HEK293 (cell line): ENCODE measurements at regions not wholly inside any gene's neighbourhood (a gene's known extent, or its start where the extent isn't known, plus 50 kb on each side); places are given as distances from the start of the nearest gene placed in this dataset.

Source experiments
- CTCF ChIA-PET: fragments of 350-600 bp; formaldehyde crosslinking; extraction: SDS; loops from one replicate; lab custom pipeline; 2021; ENCODE audit warnings: antibody characterized with exemption; lab: Yijun Ruan, JAX
- POLR2A ChIA-PET: fragments of 300-600 bp; formaldehyde crosslinking; extraction: SDS; loops from one replicate; lab custom pipeline; 2020; ENCODE audit warnings: antibody characterized with exemption, inconsistent platforms; lab: Yijun Ruan, JAX
- H3K27ac ChIP-seq: fragments of 200-500 bp; sonication (Bioruptor generic); 2 replicates; pipeline ENCODE4 v1.5.1; 2014; ENCODE audit warnings: low read depth, low read length, control low read depth, inconsistent platforms; ENCODE audit errors: extremely low read depth
- H3K36me3 ChIP-seq, 2 experiments: fragments of 200-500 bp in 1 of 2; sonication (Bioruptor generic) in 1 of 2; 1 replicate in 1 of 2; 2 replicates in 1 of 2; pipeline ENCODE4 v1.5.1; 2014 to 2017; ENCODE audit warnings: inconsistent platforms in 2 of 2, low read length in 2 of 2; ENCODE audit not compliant: control insufficient read depth in 2 of 2, insufficient read depth in 1 of 2
- H3K4me1 ChIP-seq: fragments of 200-500 bp; sonication (Bioruptor generic); 2 replicates; pipeline ENCODE4 v1.5.1; 2014; ENCODE audit warnings: mild to moderate bottlenecking, low read length, inconsistent platforms; ENCODE audit not compliant: control insufficient read depth, insufficient read depth
- H3K4me3 ChIP-seq: 2 replicates; pipeline ENCODE4 v1.5.1; 2011; ENCODE audit warnings: low read depth, mild to moderate bottlenecking, control low read depth, low read length, moderate library complexity
- H3K9me3 ChIP-seq: fragments of 200-500 bp; sonication (Bioruptor generic); 2 replicates; pipeline ENCODE4 v1.5.1; 2014; ENCODE audit warnings: low read depth, low read length, inconsistent platforms; ENCODE audit not compliant: control insufficient read depth, insufficient read depth
- INSM2 ChIP-seq: fragments of 450-650 bp; formaldehyde crosslinking; IDR thresholded peaks from 2 replicates; pipeline ENCODE4 v1.5.1; 2016; ENCODE audit warnings: missing biosample characterization, missing genetic modification characterization
- KLF1 ChIP-seq: fragments of 450-650 bp; formaldehyde crosslinking; IDR thresholded peaks from 2 replicates; pipeline ENCODE4 v1.5.1; 2016; ENCODE audit warnings: missing biosample characterization, missing genetic modification characterization
- RBAK ChIP-seq: fragments of 450-650 bp; formaldehyde crosslinking; IDR thresholded peaks from 2 replicates; pipeline ENCODE4 v1.5.1; 2016; ENCODE audit warnings: missing biosample characterization, missing genetic modification characterization
- REPIN1 ChIP-seq: fragments of 450-650 bp; formaldehyde crosslinking; IDR thresholded peaks from 2 replicates; pipeline ENCODE4 v1.5.1; 2017; ENCODE audit warnings: missing biosample characterization, missing genetic modification characterization, low read depth
- SCRT1 ChIP-seq: fragments of 450-650 bp; formaldehyde crosslinking; IDR thresholded peaks from 2 replicates; pipeline ENCODE4 v1.5.1; 2016; ENCODE audit warnings: missing biosample characterization, missing genetic modification characterization, borderline replicate concordance
- ZBTB26 ChIP-seq: fragments of 450-650 bp; formaldehyde crosslinking; optimal IDR thresholded peaks from 2 replicates; pipeline ENCODE3; 2016; ENCODE audit warnings: missing biosample characterization, mild to moderate bottlenecking, missing genetic modification characterization
- ZNF174 ChIP-seq: fragments of 450-650 bp; formaldehyde crosslinking; IDR thresholded peaks from 2 replicates; pipeline ENCODE4 v1.5.0; 2017; ENCODE audit warnings: missing biosample characterization, mild to moderate bottlenecking, missing genetic modification characterization
- ZNF175 ChIP-seq: fragments of 450-650 bp; formaldehyde crosslinking; IDR thresholded peaks from 2 replicates; pipeline ENCODE4 v1.5.1; 2016; ENCODE audit warnings: missing biosample characterization, missing genetic modification characterization
- ZNF223 ChIP-seq: fragments of 450-650 bp; formaldehyde crosslinking; IDR thresholded peaks from 2 replicates; pipeline ENCODE4 v1.5.1; 2016; ENCODE audit warnings: missing biosample characterization, missing genetic modification characterization
- ZNF350 ChIP-seq: fragments of 450-650 bp; formaldehyde crosslinking; IDR thresholded peaks from 2 replicates; pipeline ENCODE4 v1.5.0; 2017; ENCODE audit warnings: missing biosample characterization, mild to moderate bottlenecking, missing genetic modification characterization
- ZNF501 ChIP-seq: fragments of 450-650 bp; formaldehyde crosslinking; IDR thresholded peaks from 2 replicates; pipeline ENCODE4 v1.5.1; 2016; ENCODE audit warnings: missing biosample characterization, missing genetic modification characterization
- ZNF518A ChIP-seq: fragments of 450-650 bp; formaldehyde crosslinking; conservative IDR thresholded peaks from 2 replicates; pipeline ENCODE4 v1.5.1; 2016; ENCODE audit warnings: low read depth, missing biosample characterization, missing genetic modification characterization
- ZNF530 ChIP-seq: fragments of 450-650 bp; formaldehyde crosslinking; IDR thresholded peaks from 2 replicates; pipeline ENCODE4 v1.5.1; 2016; ENCODE audit warnings: low read depth, missing biosample characterization, missing genetic modification characterization
- ZNF548 ChIP-seq: fragments of 450-650 bp; formaldehyde crosslinking; IDR thresholded peaks from 2 replicates; pipeline ENCODE4 v1.5.1; 2016; ENCODE audit warnings: missing biosample characterization, missing genetic modification characterization
- ZNF585B ChIP-seq: fragments of 450-650 bp; formaldehyde crosslinking; IDR thresholded peaks from 2 replicates; pipeline ENCODE4 v1.5.1; 2016; ENCODE audit warnings: missing biosample characterization, missing genetic modification characterization
- ZNF629 ChIP-seq: fragments of 450-650 bp; formaldehyde crosslinking; IDR thresholded peaks from 2 replicates; pipeline ENCODE4 v1.5.1; 2017; ENCODE audit warnings: missing biosample characterization, missing genetic modification characterization
- ZNF704 ChIP-seq: fragments of 450-650 bp; formaldehyde crosslinking; IDR thresholded peaks from 2 replicates; pipeline ENCODE4 v1.5.1; 2016; ENCODE audit warnings: missing biosample characterization, missing genetic modification characterization
- ZNF837 ChIP-seq: fragments of 450-650 bp; formaldehyde crosslinking; IDR thresholded peaks from 2 replicates; pipeline ENCODE4 v1.5.1; 2016; ENCODE audit warnings: missing biosample characterization, missing genetic modification characterization
- ZSCAN4 ChIP-seq: fragments of 450-650 bp; formaldehyde crosslinking; IDR thresholded peaks from 2 replicates; pipeline ENCODE4 v1.5.1; 2017; ENCODE audit warnings: missing biosample characterization, missing genetic modification characterization

- Histone ChIP-seq H3K9me3 (no peaks in the 10 kb centered on the region), H3K36me3 (no peaks in the 10 kb centered on the region), H3K4me1 (no peaks in the 10 kb centered on the region), H3K27ac (no peak overlapping the region), H3K4me3 (no peak overlapping the region)
- ChIA-PET POLR2A (no interaction called here), CTCF (interaction anchor here (1.0 kb wide), 1 partner anchor 10 kb away, joined by 3 read pairs; no protein-coding TSS in a partner anchor)
- TF ChIP-seq ZNF837 (tag by site-specific recombination) (no peak), ZNF704 (tag by site-specific recombination) (no peak), ZNF585B (peak; percentile 58)
These were observed 788.4 kb downstream of the FRK start for GRCh38 chr6:115272311-115272710.

GRCh38 chr6:115271434-115271833, 789.3 kb downstream of the FRK start:
- Histone ChIP-seq H3K36me3 (no peaks in the 10 kb centered on the region), H3K4me1 (no peaks in the 10 kb centered on the region), H3K9me3 (no peaks in the 10 kb centered on the region), H3K27ac (no peak overlapping the region), H3K4me3 (no peak overlapping the region)
- no peak for TF ChIP-seq RBAK (tag by site-specific recombination)
- no peak for TF ChIP-seq ZNF223 (tag by site-specific recombination)
- TF ChIP-seq INSM2 (tag by site-specific recombination): no peak
- TF ChIP-seq ZNF704 (tag by site-specific recombination): no peak
- TF ChIP-seq ZNF548 (tag by site-specific recombination): no peak
- TF ChIP-seq ZSCAN4 (tag by site-specific recombination): no peak
- TF ChIP-seq ZNF501: no peak
- no peak for TF ChIP-seq SCRT1 (tag by site-specific recombination)
- no peak for TF ChIP-seq ZNF530 (tag by site-specific recombination)
- no peak for TF ChIP-seq ZNF629
- TF ChIP-seq REPIN1 (tag by site-specific recombination): no peak
- TF ChIP-seq ZNF518A: no peak
- no peak for TF ChIP-seq KLF1
- no peak for TF ChIP-seq ZNF174 (tag by site-specific recombination)
- no peak for TF ChIP-seq ZNF175 (tag by site-specific recombination)
- no peak for TF ChIP-seq ZNF350 (tag by site-specific recombination)
- no peak for TF ChIP-seq ZBTB26 (tag by site-specific recombination)
- ChIA-PET POLR2A (no interaction called here), CTCF (interaction anchor here (0.6 kb wide), 1 partner anchor 9 kb away, joined by 4 read pairs; no protein-coding TSS in a partner anchor)
